Aorta (tissue), 5 donors: ENCODE measurements at regions not wholly inside any gene's neighbourhood (a gene's known extent, or its start where the extent isn't known, plus 50 kb on each side); places are given as distances from the start of the nearest gene placed in this dataset.
"Not testable (repeated sequence)": the region's sequence is repeated elsewhere in the genome, so short reads cannot be mapped to it uniquely, and the experiment has no call there.

Experiments used
- ATAC-seq: fragments of 200-7000 bp; cut with Tn5 transposase; one replicate; pipeline ENCODE4 v1.9.1; 2022; ENCODE audit warnings: moderate library complexity; ENCODE audit not compliant: low FRiP score
- DNase-seq, 2 donors: peaks; one replicate each; pipeline ENCODE4 v3.0.0-alpha.2; 2020
- H3K27ac ChIP-seq, 2 donors: one replicate each; pipeline ENCODE4 v1.5.1; 2013; ENCODE audit warnings: low read length in 2 of 2, mild to moderate bottlenecking in 2 of 2, moderate library complexity in 2 of 2, control low read depth in 1 of 2, inconsistent platforms in 1 of 2, low read depth in 1 of 2
- H3K27me3 ChIP-seq, 2 donors: one replicate each; pipeline ENCODE4 v1.6.1; 2013; ENCODE audit warnings: control low read depth in 1 of 2, low read length in 1 of 2, mild to moderate bottlenecking in 1 of 2, moderate library complexity in 1 of 2; ENCODE audit not compliant: insufficient read depth in 2 of 2, control insufficient read depth in 1 of 2
- H3K36me3 ChIP-seq, 2 donors: one replicate each; pipeline ENCODE4 v1.6.1; 2013; ENCODE audit warnings: control low read depth in 1 of 2, low read length in 1 of 2, mild to moderate bottlenecking in 1 of 2; ENCODE audit not compliant: insufficient read depth in 2 of 2, control insufficient read depth in 1 of 2
- H3K4me1 ChIP-seq, 2 donors: one replicate each; pipeline ENCODE4 v1.6.1; 2013; ENCODE audit warnings: low read length in 2 of 2, control low read depth in 1 of 2, mild to moderate bottlenecking in 1 of 2, moderate library complexity in 1 of 2; ENCODE audit not compliant: insufficient read depth in 2 of 2, control insufficient read depth in 1 of 2
- H3K4me3 ChIP-seq, 2 donors: one replicate each; pipeline ENCODE4 v1.5.1; 2013; ENCODE audit warnings: low read length in 2 of 2, control low read depth in 1 of 2, mild to moderate bottlenecking in 1 of 2
- H3K9me3 ChIP-seq: one replicate; pipeline ENCODE4 v1.6.1; 2013; ENCODE audit warnings: mild to moderate bottlenecking, low read length; ENCODE audit not compliant: control insufficient read depth
- WGBS, 2 donors: extraction: QIAGEN DNeasy Blood & Tissue Kit; methylation state at CpG; one replicate each; pipeline ENCODE4 v1.1.7; 2013; 5-methylcytosine and 5-hydroxymethylcytosine counted together
- intact Hi-C, 2 donors: fragments of 100-400 bp; cut with DNase I; formaldehyde crosslinking; loops; one replicate each; pipeline versions ENCODE4 v1.14.2 to v1.15.0; 2022
- donor health status: healthy with polysubstance abuse.
- donor health status: Bipolar disorder and iron deficiency.
- donor health status: DM: no; HTN: no; CAD: no.
- donor health status: DM: no; HTN: no; CAD: no.
- donor health status: DM: yes; HTN: yes; CAD: no.

DNA sequence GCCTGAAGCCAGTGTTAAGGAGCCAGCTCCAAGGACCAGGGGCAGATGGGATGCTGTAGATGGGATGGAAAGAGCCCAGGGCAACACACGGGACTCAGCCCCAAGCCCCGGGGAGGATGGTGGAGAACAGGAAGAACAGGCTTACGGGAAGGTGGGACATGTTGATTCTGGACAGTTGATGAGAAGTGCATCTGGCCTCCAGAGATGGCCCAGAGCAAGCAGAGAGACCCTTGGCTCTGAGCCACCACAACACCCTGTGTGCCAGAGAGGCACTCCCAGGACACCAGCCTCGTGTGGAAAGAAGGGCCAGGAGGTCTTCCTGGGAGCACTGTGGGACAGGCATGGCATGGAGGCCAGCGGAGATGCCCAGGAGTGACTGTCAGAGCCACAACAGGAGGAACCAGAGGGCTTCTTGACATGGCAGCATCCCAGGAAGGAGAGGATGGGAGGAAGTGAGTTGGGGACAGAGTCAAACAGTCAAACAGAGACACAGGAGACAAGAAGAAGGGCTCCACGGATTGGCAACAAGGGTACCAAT is 156.3 kb upstream of the MVB12B start:
- no peaks in the 10 kb centered on the region for H3K36me3 ChIP-seq
- no peak overlapping the region for H3K27ac ChIP-seq
- no peak overlapping the region for H3K4me3 ChIP-seq
- 74 to 75% methylated on average over 6 of the region's 6 CpGs for WGBS, 2 donors
- no peaks in the 10 kb centered on the region for H3K27me3 ChIP-seq
- no peaks in the 10 kb centered on the region for H3K4me1 ChIP-seq
- DNase-seq = no peak
- intact Hi-C loops = no loop called here
- no peak for ATAC-seq
- H3K9me3 ChIP-seq = peaks cover 6% of the 10 kb centered on the region

DNA sequence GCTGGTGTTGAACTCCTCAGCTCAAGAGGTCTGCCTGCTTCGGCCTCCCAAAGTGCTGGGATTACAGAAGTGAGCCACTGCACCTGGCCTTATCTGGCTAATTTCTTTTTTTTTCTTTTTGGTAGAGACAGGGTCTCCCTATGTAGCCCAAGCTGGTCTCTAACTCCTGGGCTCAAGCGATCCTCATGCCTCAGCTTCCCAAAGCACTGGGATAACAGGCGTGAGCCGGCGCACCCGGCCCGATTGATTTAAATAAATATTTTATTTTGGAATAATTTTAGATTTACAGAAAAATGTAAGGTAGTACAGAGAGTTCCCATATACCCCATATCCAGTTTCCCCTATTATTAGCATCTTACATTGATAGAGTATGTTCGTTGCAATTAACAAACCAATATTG is 155.0 kb upstream of the MVB12B start:
- Histone ChIP-seq H3K9me3 (peaks cover 6% of the 10 kb centered on the region), H3K4me1 (no peaks in the 10 kb centered on the region), H3K4me3 (no peak overlapping the region), H3K27me3 (no peaks in the 10 kb centered on the region), H3K27ac (no peak overlapping the region), H3K36me3 (no peaks in the 10 kb centered on the region)
- ATAC-seq = no peak
- 91 to 95% methylated on average over 8 of the region's 8 CpGs for WGBS, 2 donors
- intact Hi-C loops = no loop called here
- DNase-seq = no peak

DNA sequence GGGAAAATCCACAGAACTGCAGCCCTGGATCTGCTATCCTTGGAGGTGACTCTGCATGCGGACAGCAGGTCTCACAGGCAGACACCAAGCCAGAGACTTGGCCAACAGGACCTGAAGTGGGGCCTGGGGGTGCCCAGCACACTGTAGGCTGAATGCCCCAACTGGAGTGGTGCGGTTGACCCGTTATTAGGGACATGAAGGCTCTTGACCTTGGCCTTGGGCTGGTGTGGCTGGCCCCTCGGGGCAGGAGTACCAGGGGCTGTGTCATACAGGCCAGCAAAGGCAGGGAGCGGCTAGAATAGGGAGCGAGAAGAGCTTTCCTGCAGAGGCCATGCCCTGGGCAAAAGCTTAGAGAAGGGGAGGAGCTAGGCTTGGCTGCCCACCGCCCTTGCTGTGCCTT is 153.2 kb upstream of the MVB12B start:
- no peak for ATAC-seq
- Histone ChIP-seq H3K9me3 (peaks cover 6% of the 10 kb centered on the region), H3K27ac (no peak overlapping the region), H3K4me3 (no peak overlapping the region), H3K36me3 (no peaks in the 10 kb centered on the region), H3K27me3 (no peaks in the 10 kb centered on the region), H3K4me1 (no peaks in the 10 kb centered on the region)
- intact Hi-C loops = no loop called here
- DNase-seq = no peak
- WGBS, 2 donors = 85 to 86% methylated on average over 7 of the region's 7 CpGs

DNA sequence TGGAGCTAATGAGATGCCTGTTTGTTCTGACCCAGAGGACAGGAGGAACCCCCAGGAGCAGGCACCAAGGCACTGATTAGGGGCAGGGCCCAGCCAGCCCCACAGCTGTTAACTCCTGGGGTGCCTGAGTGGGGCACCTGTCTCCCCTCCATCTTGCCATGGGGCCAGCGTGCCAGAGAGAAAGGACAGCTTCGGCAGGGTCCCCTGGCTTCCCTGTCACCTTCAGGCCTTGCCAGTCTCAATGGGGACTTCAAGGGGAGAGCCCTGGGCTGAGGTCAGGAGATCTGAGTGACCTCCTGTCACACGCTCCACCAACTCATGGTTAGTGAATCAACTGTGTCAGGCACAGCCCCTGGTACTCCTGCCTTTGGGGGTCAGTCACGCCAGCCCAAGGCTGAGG is 152.7 kb upstream of the MVB12B start:
- DNase-seq = no peak
- Histone ChIP-seq H3K4me3 (no peak overlapping the region), H3K4me1 (no peaks in the 10 kb centered on the region), H3K9me3 (peaks cover 6% of the 10 kb centered on the region), H3K36me3 (no peaks in the 10 kb centered on the region), H3K27ac (no peak overlapping the region), H3K27me3 (no peaks in the 10 kb centered on the region)
- 71 to 83% methylated on average over 4 of the region's 4 CpGs for WGBS, 2 donors
- no peak for ATAC-seq
- intact Hi-C loops = no loop called here

DNA sequence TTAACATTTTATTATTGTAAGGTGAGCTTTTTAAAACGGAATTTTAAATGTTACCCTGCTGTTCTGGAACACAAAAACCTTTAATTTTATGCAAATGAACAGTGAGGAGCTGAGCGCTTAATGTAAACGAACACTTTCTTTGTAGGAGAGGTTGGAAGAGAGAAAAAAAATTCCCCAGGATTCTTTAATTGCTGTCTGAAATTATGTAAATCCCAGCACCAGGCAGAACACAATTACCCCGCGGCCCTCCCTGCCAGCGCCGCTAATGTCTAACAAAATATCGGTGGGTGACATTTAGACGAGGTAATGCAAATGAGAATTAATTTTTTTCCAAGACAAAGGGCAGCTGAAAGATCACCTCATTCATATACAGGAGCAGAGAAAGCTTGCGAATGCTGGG is 143.4 kb upstream of the MVB12B start:
- ATAC-seq = no peak
- H3K27me3 ChIP-seq = no peaks in the 10 kb centered on the region
- peaks cover 5% of the 10 kb centered on the region for H3K9me3 ChIP-seq
- intact Hi-C loops = no loop called here
- H3K4me3 ChIP-seq = no peak overlapping the region
- H3K36me3 ChIP-seq = no peaks in the 10 kb centered on the region
- whole genome bisulfite sequencing, 2 donors = 64% methylated on average over 10 of the region's 10 CpGs
- H3K27ac ChIP-seq = no peak overlapping the region
- H3K4me1 ChIP-seq = no peaks in the 10 kb centered on the region
- no peak for DNase-seq

DNA sequence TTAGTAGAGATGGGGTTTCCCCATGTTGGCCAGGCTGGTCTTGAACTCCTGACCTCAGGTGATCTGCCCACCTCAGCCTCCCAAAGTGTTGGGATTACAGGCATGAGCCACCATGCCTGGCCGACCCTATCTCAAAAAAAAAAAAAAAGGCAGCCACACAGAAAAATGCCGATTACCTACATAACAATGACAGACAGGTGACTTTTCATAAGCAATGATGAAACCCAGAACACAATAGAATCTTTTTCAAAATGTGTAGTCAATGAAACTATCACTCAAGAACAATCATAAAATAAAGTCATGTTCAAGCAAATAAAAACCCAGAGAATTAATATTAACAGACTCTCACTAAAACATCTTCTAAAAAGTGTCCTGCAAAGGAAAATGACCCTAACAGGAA is 135.6 kb upstream of the MVB12B start:
- H3K27ac ChIP-seq, H3K4me1 ChIP-seq, DNase-seq, H3K9me3 ChIP-seq, H3K4me3 ChIP-seq, H3K36me3 ChIP-seq, intact Hi-C loops, H3K27me3 ChIP-seq, ATAC-seq: not testable (repeated sequence)
- 90 to 92% methylated on average over 2 of the region's 2 CpGs for WGBS, 2 donors

DNA sequence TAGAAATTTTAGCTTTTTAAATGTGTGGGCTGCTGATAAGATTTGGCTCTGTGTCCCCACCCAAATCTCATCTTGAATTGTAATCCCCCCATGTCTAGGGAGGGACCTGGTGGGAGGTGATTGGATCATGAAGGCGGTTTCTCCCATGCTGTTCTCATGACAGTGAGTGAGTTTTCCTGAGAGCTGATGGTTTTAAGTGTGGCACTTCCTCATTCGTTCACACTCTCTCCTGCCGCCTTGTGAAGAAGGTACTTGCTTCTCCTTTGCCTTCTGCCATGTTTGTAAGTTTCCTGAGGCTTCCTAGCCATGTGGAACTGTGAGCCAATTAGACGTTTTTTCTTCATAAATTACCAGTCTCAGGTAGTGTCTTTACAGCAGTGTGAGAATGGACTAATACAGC is 127.8 kb upstream of the MVB12B start:
- Histone ChIP-seq H3K4me3 (no peak overlapping the region), H3K27me3 (no peaks in the 10 kb centered on the region), H3K4me1 (no peaks in the 10 kb centered on the region), H3K36me3 (no peaks in the 10 kb centered on the region), H3K27ac (no peak overlapping the region), H3K9me3 (no peaks in the 10 kb centered on the region)
- ATAC-seq = no peak
- intact Hi-C loops = loop anchor here in 1 of 2 donors (5.0 kb wide), 1 partner anchor 218 kb away; no protein-coding TSS in a partner anchor
- no peak for DNase-seq
- WGBS, 2 donors = 57 to 66% methylated on average over 4 of the region's 4 CpGs

DNA sequence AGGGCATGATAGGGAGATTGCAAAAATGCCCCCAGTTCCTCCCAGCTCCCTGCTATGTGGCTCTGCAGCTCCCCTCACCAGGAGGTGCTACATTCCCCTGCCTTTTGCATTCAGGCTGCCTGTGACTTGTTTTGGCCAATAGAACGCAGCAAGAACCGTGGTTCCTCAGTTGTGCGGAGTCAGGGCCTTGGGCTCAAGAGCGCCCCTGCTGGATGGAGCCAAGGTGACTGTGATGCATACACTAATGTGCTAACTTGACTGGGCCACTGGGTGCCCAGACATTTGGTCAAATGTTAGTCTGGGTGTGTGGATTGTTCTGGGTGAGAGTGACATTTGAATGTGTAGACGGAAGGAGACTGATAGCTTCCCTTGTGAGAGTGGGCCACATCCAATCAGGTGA is 123.3 kb upstream of the MVB12B start:
- H3K27ac ChIP-seq = no peak overlapping the region
- H3K4me3 ChIP-seq = no peak overlapping the region
- 89 to 91% methylated on average over 5 of the region's 5 CpGs for whole genome bisulfite sequencing, 2 donors
- H3K36me3 ChIP-seq = no peaks in the 10 kb centered on the region
- no peaks in the 10 kb centered on the region for H3K4me1 ChIP-seq
- intact Hi-C loops = no loop called here
- no peaks in the 10 kb centered on the region for H3K9me3 ChIP-seq
- DNase-seq = no peak
- H3K27me3 ChIP-seq = no peaks in the 10 kb centered on the region
- no peak for ATAC-seq

DNA sequence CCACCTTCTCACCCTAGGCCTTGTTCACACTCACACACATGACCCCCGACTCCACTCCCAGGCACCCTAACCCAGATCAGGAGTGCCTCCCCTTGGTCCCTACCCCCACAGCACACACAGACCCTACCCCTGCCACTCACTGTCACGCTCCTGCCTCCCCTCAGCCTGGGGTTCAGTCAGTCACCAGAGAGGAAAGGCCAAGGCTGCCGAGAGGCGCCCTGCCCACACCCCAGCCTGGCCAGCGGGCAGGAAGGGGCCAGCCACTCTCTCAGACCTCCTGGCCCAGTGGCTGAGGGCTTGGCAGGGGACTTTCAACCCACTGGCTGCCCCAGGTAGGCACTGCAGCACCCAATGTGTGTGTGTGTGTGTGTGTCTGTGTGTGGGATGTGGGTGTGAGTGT is 122.4 kb upstream of the MVB12B start:
- Histone ChIP-seq H3K4me3 (no peak overlapping the region), H3K36me3 (no peaks in the 10 kb centered on the region), H3K27ac (no peak overlapping the region), H3K9me3 (no peaks in the 10 kb centered on the region), H3K4me1 (no peaks in the 10 kb centered on the region), H3K27me3 (no peaks in the 10 kb centered on the region)
- WGBS, 2 donors = 90 to 94% methylated on average over 5 of the region's 5 CpGs
- ATAC-seq (no peak), DNase-seq (no peak)
- intact Hi-C loops = no loop called here
